Calu3 (cell line): ENCODE measurements at regions not wholly inside any gene's neighbourhood (a gene's known extent, or its start where the extent isn't known, plus 50 kb on each side); places are given as distances from the start of the nearest gene placed in this dataset.

Source experiments
- BruUV-seq: library from RNA; stranded (reverse); fragments of 400-500 nt; replicated peaks from 2 replicates; lab custom pipeline; 2021; lab: Mats Ljungman, UMichigan
- CTCF ChIA-PET: fragments of 300-600 bp; sonication (Branson Sonifier 250); formaldehyde crosslinking; loops from one replicate; lab custom pipeline; 2022; ENCODE audit warnings: antibody characterized with exemption; lab: Charles Lee
- DNase-seq: peaks from one replicate; pipeline ENCODE4 v3.0.0; 2022
- H3K27ac Mint-ChIP-seq: one replicate; pipeline ENCODE4 v1.8.0; 2022; ENCODE audit warnings: mixed read lengths; ENCODE audit not compliant: unreplicated experiment
- H3K27me3 Mint-ChIP-seq: one replicate; pipeline ENCODE4 v1.8.0; 2022; ENCODE audit warnings: mixed read lengths; ENCODE audit not compliant: unreplicated experiment
- H3K36me3 Mint-ChIP-seq: one replicate; pipeline ENCODE4 v1.8.0; 2022; ENCODE audit warnings: mild to moderate bottlenecking, moderate library complexity, mixed read lengths; ENCODE audit not compliant: insufficient read depth, unreplicated experiment
- H3K4me1 Mint-ChIP-seq: one replicate; pipeline ENCODE4 v1.8.0; 2022; ENCODE audit warnings: mild to moderate bottlenecking, low read depth, mixed read lengths; ENCODE audit not compliant: unreplicated experiment
- H3K4me3 Mint-ChIP-seq: one replicate; pipeline ENCODE4 v1.8.0; 2022; ENCODE audit warnings: mild to moderate bottlenecking, low read depth, moderate library complexity, mixed read lengths; ENCODE audit not compliant: unreplicated experiment
- H3K9me3 Mint-ChIP-seq: one replicate; pipeline ENCODE4 v1.8.0; 2022; ENCODE audit warnings: low read depth, mixed read lengths; ENCODE audit not compliant: unreplicated experiment
- intact Hi-C: fragments of 100-400 bp; cut with micrococcal nuclease; formaldehyde crosslinking; loops from one replicate; pipeline ENCODE4 v1.10.0; 2022; ENCODE audit not compliant: unreplicated experiment
- TF ChIP-seq, protein P1 (sequence below): fragments of 200-600 bp; IDR thresholded peaks from one replicate; pipeline ENCODE4 v1.8.0; 2022; ENCODE audit warnings: antibody characterized with exemption; ENCODE audit not compliant: unreplicated experiment

DNA sequence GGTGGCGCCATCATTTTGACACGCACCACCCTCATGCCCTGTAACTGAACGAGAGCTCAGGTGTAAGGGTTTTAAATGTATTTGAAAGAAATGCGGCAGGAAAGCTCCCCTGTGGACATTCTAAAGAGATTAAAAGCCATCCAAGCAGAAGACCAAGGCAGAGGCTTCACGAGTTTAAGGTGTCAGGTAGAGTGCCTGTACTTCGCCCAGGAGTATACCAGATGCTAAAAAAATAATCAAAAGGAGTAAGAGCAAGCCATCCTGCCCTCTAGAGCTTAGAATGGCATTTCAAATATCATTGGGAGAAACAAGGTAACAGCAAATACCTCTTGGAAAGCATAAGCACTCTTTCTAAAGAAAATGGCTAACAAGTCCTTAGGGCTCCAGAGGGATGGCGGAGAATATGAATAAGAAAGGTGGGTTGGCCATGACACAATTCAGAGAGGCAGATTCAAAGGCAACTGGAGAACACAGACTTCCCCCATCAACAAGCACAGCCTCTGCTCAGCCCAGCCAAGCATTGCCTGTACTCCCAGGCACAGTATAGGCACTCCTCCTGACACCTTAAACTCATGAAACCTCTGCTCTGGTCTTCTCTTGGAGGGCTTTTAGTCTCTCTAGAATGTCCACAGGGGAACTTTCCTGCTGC, 447.6 kb downstream of the SUCLA2 start:
- CTCF ChIA-PET, result interaction anchor here (0.5 kb wide), 1 partner anchor 726 kb away, joined by 3 read pairs; no protein-coding TSS in a partner anchor
- no peaks in the 10 kb centered on the region for H3K36me3 Mint-ChIP-seq
- intact Hi-C loops, result no loop called here
- TF ChIP-seq, protein P1, sequence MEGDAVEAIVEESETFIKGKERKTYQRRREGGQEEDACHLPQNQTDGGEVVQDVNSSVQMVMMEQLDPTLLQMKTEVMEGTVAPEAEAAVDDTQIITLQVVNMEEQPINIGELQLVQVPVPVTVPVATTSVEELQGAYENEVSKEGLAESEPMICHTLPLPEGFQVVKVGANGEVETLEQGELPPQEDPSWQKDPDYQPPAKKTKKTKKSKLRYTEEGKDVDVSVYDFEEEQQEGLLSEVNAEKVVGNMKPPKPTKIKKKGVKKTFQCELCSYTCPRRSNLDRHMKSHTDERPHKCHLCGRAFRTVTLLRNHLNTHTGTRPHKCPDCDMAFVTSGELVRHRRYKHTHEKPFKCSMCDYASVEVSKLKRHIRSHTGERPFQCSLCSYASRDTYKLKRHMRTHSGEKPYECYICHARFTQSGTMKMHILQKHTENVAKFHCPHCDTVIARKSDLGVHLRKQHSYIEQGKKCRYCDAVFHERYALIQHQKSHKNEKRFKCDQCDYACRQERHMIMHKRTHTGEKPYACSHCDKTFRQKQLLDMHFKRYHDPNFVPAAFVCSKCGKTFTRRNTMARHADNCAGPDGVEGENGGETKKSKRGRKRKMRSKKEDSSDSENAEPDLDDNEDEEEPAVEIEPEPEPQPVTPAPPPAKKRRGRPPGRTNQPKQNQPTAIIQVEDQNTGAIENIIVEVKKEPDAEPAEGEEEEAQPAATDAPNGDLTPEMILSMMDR, result no peak
- peaks cover 9% of the 10 kb centered on the region for H3K4me1 Mint-ChIP-seq
- no peak for DNase-seq
- H3K4me3 Mint-ChIP-seq, result no peak overlapping the region
- H3K9me3 Mint-ChIP-seq, result no peaks in the 10 kb centered on the region
- BruUV-seq, result no TSS peak
- no peaks in the 10 kb centered on the region for H3K27me3 Mint-ChIP-seq
- H3K27ac Mint-ChIP-seq, result no peak overlapping the region

DNA sequence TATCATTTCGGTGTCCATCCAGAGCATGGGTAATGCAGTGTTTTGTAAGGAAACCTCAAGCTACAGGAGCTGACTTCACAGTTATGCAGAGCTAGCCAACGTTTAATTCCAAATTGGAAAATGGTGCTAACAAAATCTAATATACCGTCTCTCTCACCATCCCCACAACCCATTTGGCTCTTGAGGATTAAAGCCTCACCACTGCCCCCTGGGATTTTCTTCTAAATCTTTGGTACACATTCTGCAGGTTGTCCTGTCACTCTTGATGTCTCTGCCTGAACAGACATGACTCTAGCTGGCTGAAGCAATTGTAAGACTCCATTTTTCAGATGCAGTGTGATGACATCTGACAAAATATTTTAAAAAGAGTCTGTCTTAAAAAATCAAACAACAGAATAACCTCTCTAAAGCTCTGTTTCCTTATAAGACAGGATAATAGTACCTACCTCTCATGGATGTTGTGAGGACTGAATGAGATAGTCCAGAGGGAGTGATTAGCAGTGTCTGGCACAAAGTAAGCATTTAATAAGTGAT, 451.8 kb downstream of the SUCLA2 start:
- intact Hi-C loops, result no loop called here
- Mint-ChIP-seq H3K27ac (no peak overlapping the region), H3K27me3 (no peaks in the 10 kb centered on the region), H3K9me3 (no peaks in the 10 kb centered on the region), H3K4me1 (no peaks in the 10 kb centered on the region), H3K4me3 (no peak overlapping the region), H3K36me3 (no peaks in the 10 kb centered on the region)
- DNase-seq, result no peak
- TF ChIP-seq, protein P1, result no peak
- CTCF ChIA-PET, result no interaction called here
- no TSS peak for BruUV-seq

DNA sequence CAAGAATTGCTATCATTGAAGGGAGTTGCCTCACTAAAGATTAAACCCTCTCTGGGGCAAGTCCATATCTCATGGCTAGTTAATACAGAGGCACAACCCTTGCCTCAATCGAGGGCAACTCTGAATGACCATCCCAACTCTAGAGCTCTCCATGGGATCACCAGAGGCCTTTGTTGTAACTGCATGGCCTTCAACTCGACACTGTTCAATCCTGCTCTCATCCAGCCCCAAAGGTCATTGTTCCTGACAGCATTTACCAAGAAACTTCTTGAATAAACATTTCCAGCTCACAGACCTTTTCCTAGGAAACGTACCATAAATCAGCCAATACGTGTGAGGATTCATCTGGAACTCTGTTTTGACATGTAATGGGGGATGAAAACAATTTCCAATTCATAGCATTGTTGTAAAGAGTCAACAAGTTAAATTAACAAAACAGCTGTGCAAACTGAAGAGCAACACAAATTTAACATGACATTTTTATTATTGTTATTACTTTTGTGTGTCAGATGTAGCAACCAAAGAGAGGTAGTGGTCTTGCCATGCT, 452.7 kb downstream of the SUCLA2 start:
- CTCF ChIA-PET, result no interaction called here
- TF ChIP-seq, protein P1, result no peak
- Mint-ChIP-seq H3K4me3 (no peak overlapping the region), H3K27ac (no peak overlapping the region), H3K27me3 (no peaks in the 10 kb centered on the region), H3K36me3 (no peaks in the 10 kb centered on the region), H3K4me1 (no peaks in the 10 kb centered on the region), H3K9me3 (no peaks in the 10 kb centered on the region)
- intact Hi-C loops, result no loop called here
- DNase-seq, result no peak
- BruUV-seq, result no TSS peak

DNA sequence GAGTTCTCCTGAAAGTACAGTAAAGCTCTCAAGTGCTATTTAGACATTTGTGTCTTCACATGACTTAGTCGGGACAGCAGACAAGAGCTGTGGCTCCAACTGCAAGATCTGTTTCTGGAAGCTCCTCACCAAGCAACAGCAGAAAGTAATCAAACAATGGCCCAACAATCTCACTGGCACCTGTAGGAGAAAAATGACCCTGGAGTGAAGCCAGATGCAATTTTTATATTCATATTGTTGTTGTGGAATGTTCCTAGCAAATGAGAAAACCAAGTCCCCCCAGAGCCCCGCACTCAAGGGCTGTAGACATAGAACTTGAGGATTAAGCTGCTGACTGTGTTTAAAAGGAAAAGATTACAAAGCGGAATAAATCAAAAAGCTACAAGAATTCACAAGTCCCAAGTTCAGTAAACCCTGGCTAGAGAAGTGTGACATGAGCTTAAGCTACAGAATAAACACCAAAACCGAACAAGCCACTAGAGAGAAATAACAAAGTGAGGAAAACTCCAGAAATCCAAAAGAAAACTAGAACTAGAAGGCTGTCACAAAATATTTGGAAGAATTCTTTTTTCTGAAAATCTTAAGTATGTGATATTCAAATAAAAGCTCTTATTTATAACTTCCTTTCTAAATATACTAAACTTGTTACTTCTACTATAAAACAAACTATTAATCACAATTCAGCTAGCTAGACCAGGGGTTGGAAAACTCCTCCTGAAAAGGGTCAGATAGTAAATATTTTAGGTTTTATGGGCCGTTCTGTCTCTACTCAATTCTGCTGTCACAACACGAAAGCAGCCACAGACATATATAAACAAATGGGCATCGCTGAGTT, 454.5 kb downstream of the SUCLA2 start:
- H3K36me3 Mint-ChIP-seq, result no peaks in the 10 kb centered on the region
- no peaks in the 10 kb centered on the region for H3K9me3 Mint-ChIP-seq
- H3K4me3 Mint-ChIP-seq, result no peak overlapping the region
- no TSS peak for BruUV-seq
- intact Hi-C loops, result no loop called here
- TF ChIP-seq, protein P1, result no peak
- no peak overlapping the region for H3K27ac Mint-ChIP-seq
- H3K27me3 Mint-ChIP-seq, result no peaks in the 10 kb centered on the region
- CTCF ChIA-PET, result no interaction called here
- no peak for DNase-seq
- H3K4me1 Mint-ChIP-seq, result no peaks in the 10 kb centered on the region
